ENCODE measurements at regions not wholly inside any gene's neighbourhood (a gene's known extent, or its start where the extent isn't known, plus 50 kb on each side); places are given as distances from the start of the nearest gene placed in this dataset.

DNA sequence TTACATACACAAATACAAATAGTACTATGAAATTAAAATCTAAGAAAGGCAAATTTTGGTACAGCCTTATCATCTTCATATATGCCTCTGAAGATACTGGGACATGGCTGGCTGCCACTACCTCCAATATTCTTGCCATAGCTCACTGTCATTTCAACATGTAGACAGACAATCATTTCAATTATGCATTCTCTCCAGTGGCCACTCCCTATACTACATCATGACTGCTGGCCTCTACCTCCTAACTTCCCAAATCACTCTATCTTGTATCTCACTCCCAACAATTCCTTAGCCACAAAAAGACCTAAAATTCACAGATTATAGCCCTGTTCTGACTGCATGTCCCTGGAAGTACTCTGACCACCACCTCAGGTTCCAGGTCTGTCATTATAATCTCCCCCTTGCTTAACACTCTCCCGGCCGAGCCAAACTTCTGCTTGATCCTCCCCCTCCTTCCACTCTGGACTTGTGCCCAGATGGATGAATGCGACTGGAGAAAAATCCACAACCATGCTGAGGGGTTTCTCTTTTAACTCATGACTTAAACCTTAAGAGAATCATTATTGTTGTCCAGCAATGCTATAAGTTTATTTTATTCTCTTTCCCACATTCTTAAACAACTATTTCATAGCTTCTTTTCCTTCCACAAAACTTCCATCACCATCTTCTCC, 225.3 kb upstream of the TLE4 start:
- ATAC-seq (replicated peaks; ENCODE audit: extremely low read depth, poor library complexity, severe bottlenecking) = no peak
- H3K27ac Mint-ChIP-seq (ENCODE audit: low read depth) = no peak overlapping the region
- no peaks in the 10 kb centered on the region for H3K4me1 Mint-ChIP-seq
- H3K4me3 Mint-ChIP-seq = no peak overlapping the region
- no peaks in the 10 kb centered on the region for H3K36me3 Mint-ChIP-seq (ENCODE audit: insufficient read depth)
- H3K27me3 Mint-ChIP-seq = peaks cover 3% of the 10 kb centered on the region
- DNase-seq (ENCODE audit: low spot score in 2 of 2) = no peak
- no peaks in the 10 kb centered on the region for H3K9me3 Mint-ChIP-seq

DNA sequence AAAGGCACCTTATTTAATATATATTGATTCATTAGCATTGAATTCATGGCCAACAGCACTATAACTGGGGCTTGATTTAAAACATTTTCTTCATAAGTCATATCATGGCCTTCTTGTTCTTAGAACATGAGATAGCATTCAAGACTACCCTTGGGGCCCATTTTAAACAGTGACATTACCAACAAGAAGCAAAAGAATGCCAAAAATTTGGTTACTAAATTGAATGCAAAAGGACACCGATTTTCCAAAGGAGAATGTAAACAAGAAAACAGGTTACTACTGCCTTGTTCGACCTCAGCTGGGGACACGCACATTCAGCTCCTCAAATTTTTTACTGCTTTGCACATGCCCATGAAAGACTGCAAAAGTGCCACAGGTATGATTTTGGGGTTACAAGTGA, 219.4 kb upstream of the TLE4 start:
- Mint-ChIP-seq H3K4me1 (no peaks in the 10 kb centered on the region), H3K4me3 (no peak overlapping the region)
- DNase-seq (ENCODE audit: low spot score in 2 of 2) = no peak

DNA sequence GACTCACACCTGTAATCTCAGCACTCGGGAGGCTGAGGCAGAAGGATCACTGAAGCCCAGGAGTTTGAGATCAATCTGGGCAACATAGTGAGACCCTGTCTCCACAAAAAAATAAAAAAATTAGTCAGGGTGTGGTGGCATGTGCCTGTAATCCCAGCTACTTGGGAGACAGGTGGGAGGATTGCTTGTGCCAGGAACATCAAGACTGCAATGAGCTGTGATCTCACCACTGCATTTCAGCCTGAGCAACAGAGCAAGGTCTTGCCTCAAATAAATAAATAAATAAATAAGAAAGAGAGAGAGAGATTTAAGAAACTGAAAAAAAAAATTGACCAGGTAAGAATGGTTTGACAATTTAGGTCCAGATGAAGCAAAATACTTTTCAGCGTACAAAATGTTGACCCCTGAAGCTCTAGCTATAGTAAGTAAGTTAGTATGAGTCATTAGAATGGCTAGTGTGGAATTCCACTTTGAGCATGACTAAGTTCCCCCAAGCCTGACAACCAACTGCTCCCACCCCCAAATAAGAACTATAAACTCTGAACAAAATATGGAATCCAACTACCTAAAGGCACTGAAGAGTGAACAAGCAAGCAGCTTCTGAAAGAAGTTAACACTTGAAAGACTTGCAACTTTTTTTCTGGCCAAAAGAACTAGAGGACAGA, 217.8 kb upstream of the TLE4 start:
- H3K36me3 Mint-ChIP-seq (ENCODE audit: insufficient read depth) = no peaks in the 10 kb centered on the region
- ATAC-seq (replicated peaks; ENCODE audit: extremely low read depth, poor library complexity, severe bottlenecking) (no peak), DNase-seq (ENCODE audit: low spot score in 2 of 2) (no peak)
- H3K27ac Mint-ChIP-seq (ENCODE audit: low read depth) = no peak overlapping the region
- no peaks in the 10 kb centered on the region for H3K4me1 Mint-ChIP-seq
- peaks cover 38% of the 10 kb centered on the region for H3K27me3 Mint-ChIP-seq
- no peaks in the 10 kb centered on the region for H3K9me3 Mint-ChIP-seq
- H3K4me3 Mint-ChIP-seq = no peak overlapping the region

More for the DNA sequence above, 219.4 kb upstream of the TLE4 start:
- H3K9me3 Mint-ChIP-seq = no peaks in the 10 kb centered on the region
- H3K36me3 Mint-ChIP-seq (ENCODE audit: insufficient read depth) = no peaks in the 10 kb centered on the region
- H3K27ac Mint-ChIP-seq (ENCODE audit: low read depth) = no peak overlapping the region
- ATAC-seq (replicated peaks; ENCODE audit: extremely low read depth, poor library complexity, severe bottlenecking) = no peak
- H3K27me3 Mint-ChIP-seq = peaks cover 23% of the 10 kb centered on the region

DNA sequence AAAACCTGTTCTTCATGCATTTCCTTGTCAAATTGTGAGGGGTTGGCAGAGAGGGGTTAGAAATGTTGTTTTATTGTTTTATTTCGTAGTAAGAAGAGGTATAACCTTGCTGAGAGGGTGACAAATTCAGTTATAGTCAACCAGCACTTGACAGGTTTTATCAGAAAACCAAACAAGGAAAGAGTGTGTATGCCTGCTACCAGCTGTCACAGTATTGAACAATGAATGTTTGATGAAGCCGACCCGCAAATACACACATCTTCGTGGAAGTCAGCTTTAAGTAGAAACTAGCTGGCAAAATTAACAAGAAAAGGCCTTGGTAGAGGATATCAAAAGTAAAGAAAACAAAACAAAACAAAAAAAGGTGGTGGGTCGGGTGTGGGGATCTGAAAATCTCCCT, 214.6 kb upstream of the TLE4 start:
- ATAC-seq (replicated peaks; ENCODE audit: extremely low read depth, poor library complexity, severe bottlenecking) (no peak), DNase-seq (ENCODE audit: low spot score in 2 of 2) (no peak)
- no peaks in the 10 kb centered on the region for H3K4me1 Mint-ChIP-seq

DNA sequence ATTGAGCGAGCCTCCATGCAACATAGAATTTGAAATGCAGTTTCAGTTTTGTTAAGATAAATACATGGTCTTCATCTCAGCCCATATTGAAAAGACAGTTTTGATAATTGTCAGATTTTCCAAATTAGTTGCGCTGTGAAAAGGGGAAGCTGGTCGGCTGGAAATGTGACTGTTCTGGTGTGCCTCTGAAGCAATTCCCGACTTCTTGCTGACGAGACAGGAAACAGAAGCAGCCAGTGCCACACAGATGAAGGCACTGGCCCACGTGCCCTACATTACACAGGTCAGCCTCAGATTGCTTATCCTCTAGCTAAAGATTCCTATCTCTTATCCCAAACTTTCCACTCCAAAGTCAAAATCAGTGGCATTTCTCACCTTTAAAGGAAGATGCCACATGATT, 214.1 kb upstream of the TLE4 start:
- Mint-ChIP-seq H3K9me3 (no peaks in the 10 kb centered on the region), H3K27ac (ENCODE audit: low read depth) (no peak overlapping the region), H3K36me3 (ENCODE audit: insufficient read depth) (no peaks in the 10 kb centered on the region), H3K4me3 (no peak overlapping the region), H3K27me3 (peaks cover 53% of the 10 kb centered on the region), H3K4me1 (no peaks in the 10 kb centered on the region)
- ATAC-seq (replicated peaks; ENCODE audit: extremely low read depth, poor library complexity, severe bottlenecking) = no peak
- no peak for DNase-seq (ENCODE audit: low spot score in 2 of 2)

More for the DNA sequence above, 214.6 kb upstream of the TLE4 start:
- no peaks in the 10 kb centered on the region for H3K9me3 Mint-ChIP-seq
- no peak overlapping the region for H3K4me3 Mint-ChIP-seq
- no peaks in the 10 kb centered on the region for H3K36me3 Mint-ChIP-seq (ENCODE audit: insufficient read depth)
- no peak overlapping the region for H3K27ac Mint-ChIP-seq (ENCODE audit: low read depth)
- H3K27me3 Mint-ChIP-seq = peaks cover 56% of the 10 kb centered on the region

DNA sequence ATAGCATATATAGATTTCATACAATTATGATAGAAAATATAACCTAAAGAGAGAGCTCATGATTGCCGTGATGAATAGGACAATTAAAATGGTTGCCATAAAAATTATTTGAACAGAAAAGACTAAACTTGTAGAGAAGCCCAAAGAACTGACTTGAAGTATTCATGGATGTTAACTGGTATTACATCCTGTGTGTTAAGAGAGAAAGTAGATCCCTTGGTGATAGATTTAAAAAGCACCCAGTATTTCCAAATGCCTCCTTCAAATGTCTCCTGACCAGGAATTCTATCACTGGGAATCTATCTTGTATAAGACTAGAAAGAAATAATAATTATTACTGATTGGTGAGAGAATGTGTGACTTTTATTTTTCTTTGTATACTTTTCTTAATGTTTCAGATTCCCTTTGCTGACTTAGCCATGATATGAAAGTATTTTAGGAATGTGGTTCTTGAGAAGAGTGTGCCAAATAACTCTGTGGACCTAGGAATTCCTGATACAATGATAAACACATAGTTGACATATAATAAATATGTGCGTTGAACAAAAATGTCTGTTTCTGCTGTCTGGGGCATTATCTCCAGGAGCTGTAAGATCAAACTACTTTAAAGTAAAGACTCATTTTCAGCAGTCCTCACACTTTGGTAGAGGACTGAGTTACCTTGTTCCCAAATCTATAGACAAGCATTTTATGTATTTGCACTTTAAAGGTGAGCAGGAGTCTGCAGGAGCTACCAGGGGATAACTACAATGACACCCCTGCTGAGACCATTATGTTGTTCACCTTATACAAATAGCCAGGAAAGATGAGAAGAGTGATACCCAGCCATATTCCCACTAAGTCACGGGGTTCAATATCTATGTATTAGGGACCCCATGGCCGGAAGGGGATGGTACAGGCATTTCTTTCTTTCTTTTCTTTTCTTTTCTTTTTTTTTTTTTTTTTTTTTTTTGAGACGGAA, 211.1 kb upstream of the TLE4 start:
- DNase-seq (ENCODE audit: low spot score in 2 of 2) (no peak), ATAC-seq (replicated peaks; ENCODE audit: extremely low read depth, poor library complexity, severe bottlenecking) (no peak)
- Mint-ChIP-seq H3K27ac (ENCODE audit: low read depth) (no peak overlapping the region), H3K4me1 (no peaks in the 10 kb centered on the region), H3K36me3 (ENCODE audit: insufficient read depth) (no peaks in the 10 kb centered on the region), H3K27me3 (peaks cover 53% of the 10 kb centered on the region), H3K9me3 (no peaks in the 10 kb centered on the region), H3K4me3 (no peak overlapping the region)

DNA sequence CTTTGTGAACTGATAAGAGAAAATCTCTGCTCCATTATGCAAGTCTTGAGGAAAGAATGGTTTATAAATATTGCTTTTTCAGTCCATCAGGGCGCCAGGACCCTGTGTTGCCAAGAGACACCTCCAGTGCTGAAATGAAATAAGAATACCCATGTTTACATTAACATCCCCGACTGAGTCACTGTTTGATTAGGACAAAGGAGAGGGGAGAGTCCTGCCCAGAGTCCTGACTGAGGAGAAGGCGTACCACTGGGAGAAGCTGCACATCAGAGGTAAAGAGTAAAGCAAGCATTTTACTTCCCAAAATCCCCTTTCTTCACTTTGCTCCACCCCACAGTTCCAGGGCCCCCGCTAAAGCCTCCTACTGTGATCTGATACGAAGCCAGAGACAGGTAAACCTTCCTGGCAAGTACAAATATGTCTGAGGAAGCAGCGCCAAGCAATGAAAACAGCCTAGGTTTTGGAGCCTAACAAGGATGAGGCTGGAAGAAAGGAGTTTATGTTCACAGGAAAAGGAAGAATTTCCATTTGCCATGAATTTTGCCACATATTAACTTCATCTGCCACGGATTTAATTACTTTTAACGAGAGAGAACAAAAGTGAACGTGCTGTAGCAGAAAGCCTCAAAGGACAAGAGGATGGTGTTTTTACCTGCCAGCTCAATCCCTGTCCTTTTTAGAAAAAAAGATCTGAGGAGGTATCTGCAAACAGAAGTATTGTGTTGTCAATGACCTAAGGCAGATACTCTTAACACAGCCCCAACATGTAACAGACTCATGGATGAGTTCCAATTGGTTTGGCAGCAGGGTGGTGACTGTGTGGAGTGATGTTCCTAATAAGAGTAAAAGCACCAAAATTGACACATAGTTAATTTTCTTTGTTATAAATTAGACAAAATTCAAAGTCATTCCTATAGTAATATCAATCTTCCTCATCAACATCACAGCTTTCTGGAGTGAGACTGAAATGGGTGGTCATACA, 209.4 kb upstream of the TLE4 start:
- Mint-ChIP-seq H3K27me3 (peaks cover 42% of the 10 kb centered on the region), H3K27ac (ENCODE audit: low read depth) (no peak overlapping the region), H3K4me3 (no peak overlapping the region), H3K36me3 (ENCODE audit: insufficient read depth) (no peaks in the 10 kb centered on the region), H3K9me3 (no peaks in the 10 kb centered on the region), H3K4me1 (no peaks in the 10 kb centered on the region)
- no peak for DNase-seq (ENCODE audit: low spot score in 2 of 2)
- no peak for ATAC-seq (replicated peaks; ENCODE audit: extremely low read depth, poor library complexity, severe bottlenecking)

DNA sequence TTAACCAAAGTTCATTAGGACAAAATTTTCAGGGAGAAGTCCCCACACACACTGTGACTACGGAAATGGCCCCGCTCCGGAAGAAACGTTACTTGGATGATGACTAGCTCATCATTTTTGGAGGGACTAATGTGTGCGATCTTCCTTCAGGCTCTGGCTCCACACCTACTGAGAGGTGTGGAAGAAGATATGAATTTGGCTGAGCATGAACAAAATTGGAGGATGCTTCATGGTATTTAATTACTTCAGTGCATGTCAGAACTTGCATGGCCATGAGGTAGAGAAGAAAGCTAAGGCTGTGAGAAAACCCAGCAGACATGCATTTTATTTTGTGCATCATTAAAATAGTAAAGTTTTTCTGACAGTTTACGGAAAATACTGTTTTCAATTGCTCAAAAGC, 202.1 kb upstream of the TLE4 start:
- Mint-ChIP-seq H3K36me3 (ENCODE audit: insufficient read depth) (peaks cover 2% of the 10 kb centered on the region), H3K4me1 (no peaks in the 10 kb centered on the region), H3K27me3 (peaks cover 19% of the 10 kb centered on the region), H3K9me3 (peaks cover 5% of the 10 kb centered on the region), H3K4me3 (no peak overlapping the region), H3K27ac (ENCODE audit: low read depth) (no peak overlapping the region)
- DNase-seq (ENCODE audit: low spot score in 2 of 2) (no peak), ATAC-seq (replicated peaks; ENCODE audit: extremely low read depth, poor library complexity, severe bottlenecking) (no peak)

DNA sequence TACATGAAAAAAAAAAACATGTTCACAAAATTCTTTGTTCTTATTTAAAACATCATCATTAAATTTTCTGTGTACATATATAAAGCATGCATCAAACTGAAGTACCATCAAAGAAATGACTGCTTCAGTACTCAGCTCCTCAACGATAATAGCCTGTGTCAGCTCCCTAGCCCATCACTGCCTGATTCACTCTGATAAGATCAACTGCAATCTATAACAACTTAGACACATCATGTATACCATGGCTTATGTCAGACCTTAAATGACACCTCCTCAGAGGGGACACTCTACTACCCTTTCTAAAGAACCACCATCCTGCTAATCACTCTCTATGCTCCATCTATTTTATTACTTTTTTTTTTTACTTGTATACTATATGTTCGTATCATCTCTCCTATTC, 200.5 kb upstream of the TLE4 start:
- H3K9me3 Mint-ChIP-seq = peaks cover 5% of the 10 kb centered on the region
- peaks cover 2% of the 10 kb centered on the region for H3K36me3 Mint-ChIP-seq (ENCODE audit: insufficient read depth)
- DNase-seq (ENCODE audit: low spot score in 2 of 2) = no peak
- H3K27ac Mint-ChIP-seq (ENCODE audit: low read depth) = no peak overlapping the region
- H3K4me1 Mint-ChIP-seq = no peaks in the 10 kb centered on the region
- ATAC-seq (replicated peaks; ENCODE audit: extremely low read depth, poor library complexity, severe bottlenecking) = no peak
- peaks cover 25% of the 10 kb centered on the region for H3K27me3 Mint-ChIP-seq
- H3K4me3 Mint-ChIP-seq = no peak overlapping the region

DNA sequence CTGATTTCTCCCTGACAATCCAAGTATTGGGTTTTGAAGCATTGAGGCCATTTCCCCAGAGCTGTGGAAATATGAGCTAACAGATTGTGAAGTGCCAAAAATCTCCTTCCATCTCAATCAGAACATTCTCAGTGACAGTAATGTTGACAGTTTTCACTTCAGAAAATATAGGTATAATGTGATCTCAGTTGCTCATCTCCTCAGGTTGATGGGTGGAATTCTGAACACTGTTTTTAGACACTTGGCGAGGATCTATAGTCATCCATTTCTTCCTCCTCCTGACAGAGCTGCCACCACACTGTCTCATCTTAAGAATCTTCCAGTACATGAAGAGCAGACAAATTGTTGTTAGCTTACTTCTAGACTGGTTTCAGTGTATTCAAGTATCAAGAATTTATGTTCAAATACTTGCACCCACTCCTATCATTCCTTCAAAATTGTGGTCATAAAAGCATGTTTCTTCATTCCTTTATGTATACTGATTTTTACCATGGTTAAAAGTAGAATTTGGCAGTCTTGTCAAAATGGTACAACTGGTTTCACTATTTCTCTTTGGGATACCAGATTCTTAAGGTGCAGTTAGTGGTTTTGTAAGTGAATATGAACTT, 199.7 kb upstream of the TLE4 start:
- no peak overlapping the region for H3K4me3 Mint-ChIP-seq
- no peak overlapping the region for H3K27ac Mint-ChIP-seq (ENCODE audit: low read depth)
- ATAC-seq (replicated peaks; ENCODE audit: extremely low read depth, poor library complexity, severe bottlenecking) (no peak), DNase-seq (ENCODE audit: low spot score in 2 of 2) (no peak)
- H3K9me3 Mint-ChIP-seq = peaks cover 5% of the 10 kb centered on the region
- peaks cover 2% of the 10 kb centered on the region for H3K36me3 Mint-ChIP-seq (ENCODE audit: insufficient read depth)
- H3K4me1 Mint-ChIP-seq = no peaks in the 10 kb centered on the region
- peaks cover 25% of the 10 kb centered on the region for H3K27me3 Mint-ChIP-seq

DNA sequence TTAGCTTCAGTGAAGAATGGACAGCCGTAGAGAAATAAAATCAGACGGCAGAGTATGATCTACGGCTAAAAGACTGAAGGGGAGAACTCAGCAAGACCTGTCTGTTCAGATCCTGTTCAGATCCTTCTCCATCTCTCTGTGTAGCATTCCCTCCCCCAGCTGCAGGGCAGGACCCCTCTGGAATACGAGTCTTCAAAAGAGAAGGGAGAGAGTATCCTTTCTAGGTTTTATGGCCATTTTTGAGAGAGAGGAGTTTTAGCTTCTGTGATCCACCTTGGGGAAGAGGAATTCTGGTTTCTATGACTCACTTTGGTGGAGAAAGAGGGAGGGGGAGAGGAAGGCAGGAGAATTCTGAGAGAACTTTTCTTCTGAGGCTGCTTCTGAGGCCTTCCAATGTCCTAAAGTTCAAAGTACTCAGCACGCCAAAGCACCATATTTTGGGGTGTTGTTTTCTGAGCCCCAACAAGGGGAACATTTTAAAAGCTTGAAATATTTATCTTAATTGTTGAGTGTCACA, 194.4 kb upstream of the TLE4 start:
- H3K4me3 Mint-ChIP-seq = no peak overlapping the region
- H3K9me3 Mint-ChIP-seq = peaks cover 11% of the 10 kb centered on the region
- no peak for DNase-seq (ENCODE audit: low spot score in 2 of 2)
- H3K27me3 Mint-ChIP-seq = peaks cover 28% of the 10 kb centered on the region
- no peaks in the 10 kb centered on the region for H3K4me1 Mint-ChIP-seq
- H3K36me3 Mint-ChIP-seq (ENCODE audit: insufficient read depth) = no peaks in the 10 kb centered on the region
- H3K27ac Mint-ChIP-seq (ENCODE audit: low read depth) = no peak overlapping the region
- no peak for ATAC-seq (replicated peaks; ENCODE audit: extremely low read depth, poor library complexity, severe bottlenecking)
